Right atrium auricular region (tissue), 2 donors: ENCODE measurements at regions not wholly inside any gene's neighbourhood (a gene's known extent, or its start where the extent isn't known, plus 50 kb on each side); places are given as distances from the start of the nearest gene placed in this dataset.

Experiments
- DNase-seq: peaks from one replicate; pipeline ENCODE4 v3.0.0-alpha.2; 2019; ENCODE audit warnings: low spot score
- H3K27ac ChIP-seq, 2 donors: fragments of 200-600 bp; sonication (generic); 1 replicate in 1 of 2; 2 replicates in 1 of 2; pipeline ENCODE4 v1.5.1; 2016 to 2019
- H3K27me3 ChIP-seq, 2 donors: fragments of 200-600 bp; sonication (generic); one replicate each; pipeline versions ENCODE4 v1.5.1 to v1.6.0; 2017 to 2019
- H3K36me3 ChIP-seq: fragments of 200-600 bp; sonication (generic); one replicate; pipeline ENCODE4 v1.5.1; 2016
- H3K4me1 ChIP-seq, 2 donors: fragments of 200-600 bp; sonication (generic); one replicate each; pipeline versions ENCODE4 v1.5.1 to v1.6.0; 2017 to 2019
- H3K4me3 ChIP-seq, 2 donors: fragments of 200-600 bp; sonication (generic); 1 replicate in 1 of 2; 2 replicates in 1 of 2; pipeline ENCODE4 v1.5.1; 2017 to 2019; ENCODE audit warnings: mild to moderate bottlenecking in 1 of 2, moderate library complexity in 1 of 2
- H3K9me3 ChIP-seq, 2 donors: fragments of 200-600 bp; sonication (generic); one replicate each; pipeline ENCODE4 v1.5.1; 2019
- TF ChIP-seq, protein P1 (sequence below), 2 donors: fragments of 200-600 bp; sonication (generic); IDR thresholded peaks; one replicate each; pipeline ENCODE4 v1.5.1; 2019; ENCODE audit warnings: antibody characterized with exemption in 2 of 2

DNA sequence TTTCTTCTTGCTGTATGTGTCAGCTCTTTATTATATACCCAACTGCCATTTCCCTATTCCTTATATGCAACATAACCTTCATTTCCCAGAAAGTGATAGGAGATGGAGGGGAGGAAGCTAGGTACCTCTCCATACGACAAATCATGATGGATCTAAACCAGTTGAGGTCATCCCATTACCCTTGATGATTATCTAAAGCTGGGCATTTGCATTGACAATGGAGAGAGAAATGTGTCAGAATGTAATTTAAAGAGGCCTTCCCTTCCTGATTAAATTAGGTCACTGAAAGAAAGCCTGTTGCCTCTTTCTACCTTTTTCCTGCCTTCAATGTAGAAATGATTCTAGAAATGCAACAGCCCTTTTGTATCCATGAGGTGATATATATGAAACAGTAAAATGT lies 81.9 kb downstream of the SUCNR1 start:
- H3K27ac ChIP-seq: no peak overlapping the region
- H3K27me3 ChIP-seq: no peaks in the 10 kb centered on the region
- H3K36me3 ChIP-seq: no peaks in the 10 kb centered on the region
- TF ChIP-seq, protein P1, sequence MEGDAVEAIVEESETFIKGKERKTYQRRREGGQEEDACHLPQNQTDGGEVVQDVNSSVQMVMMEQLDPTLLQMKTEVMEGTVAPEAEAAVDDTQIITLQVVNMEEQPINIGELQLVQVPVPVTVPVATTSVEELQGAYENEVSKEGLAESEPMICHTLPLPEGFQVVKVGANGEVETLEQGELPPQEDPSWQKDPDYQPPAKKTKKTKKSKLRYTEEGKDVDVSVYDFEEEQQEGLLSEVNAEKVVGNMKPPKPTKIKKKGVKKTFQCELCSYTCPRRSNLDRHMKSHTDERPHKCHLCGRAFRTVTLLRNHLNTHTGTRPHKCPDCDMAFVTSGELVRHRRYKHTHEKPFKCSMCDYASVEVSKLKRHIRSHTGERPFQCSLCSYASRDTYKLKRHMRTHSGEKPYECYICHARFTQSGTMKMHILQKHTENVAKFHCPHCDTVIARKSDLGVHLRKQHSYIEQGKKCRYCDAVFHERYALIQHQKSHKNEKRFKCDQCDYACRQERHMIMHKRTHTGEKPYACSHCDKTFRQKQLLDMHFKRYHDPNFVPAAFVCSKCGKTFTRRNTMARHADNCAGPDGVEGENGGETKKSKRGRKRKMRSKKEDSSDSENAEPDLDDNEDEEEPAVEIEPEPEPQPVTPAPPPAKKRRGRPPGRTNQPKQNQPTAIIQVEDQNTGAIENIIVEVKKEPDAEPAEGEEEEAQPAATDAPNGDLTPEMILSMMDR (IDR thresholded peaks at IDR 0.05): no peak
- DNase-seq: no peak
- H3K4me3 ChIP-seq: no peak overlapping the region
- no peaks in the 10 kb centered on the region for H3K4me1 ChIP-seq
- no peaks in the 10 kb centered on the region for H3K9me3 ChIP-seq

DNA sequence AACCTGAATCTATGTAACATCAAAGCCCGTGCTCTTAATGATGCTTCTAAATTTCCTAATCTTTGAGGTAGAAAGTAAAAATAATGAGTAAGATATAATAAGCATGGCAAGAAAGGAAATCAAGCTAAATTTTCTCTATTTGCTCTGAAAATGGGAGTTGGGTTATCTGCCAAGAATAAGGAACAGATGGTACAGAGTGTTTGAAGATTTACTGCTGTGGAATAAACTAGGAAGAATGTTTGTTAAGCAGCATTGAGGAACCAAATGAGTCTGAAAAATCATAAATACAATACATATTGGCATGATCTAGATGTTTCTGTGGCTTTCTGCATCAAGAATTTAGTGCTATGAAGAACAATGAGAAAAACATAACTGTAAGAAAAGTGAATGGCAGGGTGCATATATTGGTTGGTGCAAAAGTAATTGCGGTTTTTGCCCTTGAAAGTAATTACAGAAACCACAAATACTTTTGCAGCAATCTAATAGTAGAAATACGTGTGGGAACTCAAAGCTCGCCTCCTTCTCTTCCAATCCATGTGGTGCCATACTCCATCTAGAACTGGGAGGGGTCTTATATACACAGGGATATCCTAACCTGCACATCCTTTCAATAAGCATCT lies 87.6 kb downstream of the SUCNR1 start:
- no peaks in the 10 kb centered on the region for H3K9me3 ChIP-seq
- TF ChIP-seq, protein P1 (IDR thresholded peaks at IDR 0.05): no peak
- no peak overlapping the region for H3K27ac ChIP-seq
- H3K36me3 ChIP-seq: no peaks in the 10 kb centered on the region
- H3K4me3 ChIP-seq: no peak overlapping the region
- H3K27me3 ChIP-seq: no peaks in the 10 kb centered on the region
- H3K4me1 ChIP-seq: no peaks in the 10 kb centered on the region
- no peak for DNase-seq

DNA sequence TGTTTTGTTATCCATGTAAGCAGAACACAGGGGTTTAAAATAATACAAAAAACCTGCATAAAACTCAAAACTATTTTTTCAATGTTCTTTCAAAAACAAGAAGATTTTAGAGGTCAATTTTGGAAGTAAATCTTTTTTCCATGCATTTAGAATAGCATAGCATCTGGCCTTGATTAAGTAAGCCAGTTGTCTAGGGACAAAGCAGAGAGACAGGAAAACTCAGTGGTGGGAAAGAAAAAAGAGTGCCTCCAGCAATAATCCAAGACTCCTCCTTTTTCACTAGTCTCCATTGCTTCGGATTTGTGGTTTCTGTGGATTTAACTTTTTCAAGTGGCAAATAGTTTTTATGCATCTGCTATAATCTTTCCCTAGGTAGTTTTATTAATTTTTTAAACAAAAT lies 88.9 kb downstream of the SUCNR1 start:
- H3K27ac ChIP-seq: no peak overlapping the region
- TF ChIP-seq, protein P1 (IDR thresholded peaks at IDR 0.05): no peak
- no peaks in the 10 kb centered on the region for H3K27me3 ChIP-seq
- DNase-seq: no peak
- no peaks in the 10 kb centered on the region for H3K4me1 ChIP-seq
- no peaks in the 10 kb centered on the region for H3K36me3 ChIP-seq
- H3K4me3 ChIP-seq: no peak overlapping the region
- H3K9me3 ChIP-seq: no peaks in the 10 kb centered on the region

DNA sequence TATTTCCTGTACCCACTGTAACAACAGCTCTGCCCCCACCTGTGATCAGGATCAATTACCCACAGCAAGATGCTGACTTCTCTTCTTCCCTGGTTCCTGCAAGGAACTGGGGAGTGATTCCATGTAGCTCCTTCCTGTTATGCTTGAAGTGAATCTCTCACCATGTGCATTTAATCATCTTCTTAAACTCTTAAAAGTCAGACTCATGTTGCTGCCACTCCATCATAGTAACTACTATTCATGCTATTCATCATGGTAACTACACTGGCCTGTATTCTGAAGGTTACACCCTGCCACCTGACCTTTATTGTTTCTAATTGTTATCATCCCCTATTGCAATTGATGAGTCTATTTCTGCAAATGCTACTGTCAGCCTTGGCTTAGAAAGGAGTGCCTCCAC lies 89.5 kb downstream of the SUCNR1 start:
- no peaks in the 10 kb centered on the region for H3K9me3 ChIP-seq
- H3K36me3 ChIP-seq: no peaks in the 10 kb centered on the region
- H3K27me3 ChIP-seq: no peaks in the 10 kb centered on the region
- TF ChIP-seq, protein P1 (IDR thresholded peaks at IDR 0.05): no peak
- no peak overlapping the region for H3K4me3 ChIP-seq
- H3K27ac ChIP-seq: no peak overlapping the region
- no peak for DNase-seq
- H3K4me1 ChIP-seq: no peaks in the 10 kb centered on the region

DNA sequence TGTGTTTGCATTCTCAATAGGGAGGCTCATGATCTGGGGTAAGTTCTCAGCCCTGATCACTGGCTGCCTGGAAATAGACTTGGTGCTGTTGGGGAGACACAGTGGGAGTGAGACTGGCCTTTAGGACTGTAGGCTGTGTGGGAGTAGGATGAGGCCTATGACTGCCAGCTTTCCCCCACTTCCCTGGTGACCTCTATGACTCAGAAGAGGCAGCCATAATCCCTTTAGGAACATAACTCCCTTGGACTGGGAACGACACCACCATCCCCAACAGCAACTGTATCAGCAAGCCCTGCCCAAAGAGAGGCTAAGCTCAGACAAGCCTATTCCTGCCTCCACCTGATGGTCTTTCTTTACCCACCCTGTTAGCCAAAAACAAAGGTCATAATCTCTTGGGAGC lies 91.3 kb downstream of the SUCNR1 start:
- Histone ChIP-seq H3K4me1 (no peaks in the 10 kb centered on the region), H3K36me3 (no peaks in the 10 kb centered on the region), H3K27me3 (no peaks in the 10 kb centered on the region), H3K27ac (no peak overlapping the region), H3K9me3 (no peaks in the 10 kb centered on the region), H3K4me3 (no peak overlapping the region)
- no peak for DNase-seq
- TF ChIP-seq, protein P1 (IDR thresholded peaks at IDR 0.05): no peak

DNA sequence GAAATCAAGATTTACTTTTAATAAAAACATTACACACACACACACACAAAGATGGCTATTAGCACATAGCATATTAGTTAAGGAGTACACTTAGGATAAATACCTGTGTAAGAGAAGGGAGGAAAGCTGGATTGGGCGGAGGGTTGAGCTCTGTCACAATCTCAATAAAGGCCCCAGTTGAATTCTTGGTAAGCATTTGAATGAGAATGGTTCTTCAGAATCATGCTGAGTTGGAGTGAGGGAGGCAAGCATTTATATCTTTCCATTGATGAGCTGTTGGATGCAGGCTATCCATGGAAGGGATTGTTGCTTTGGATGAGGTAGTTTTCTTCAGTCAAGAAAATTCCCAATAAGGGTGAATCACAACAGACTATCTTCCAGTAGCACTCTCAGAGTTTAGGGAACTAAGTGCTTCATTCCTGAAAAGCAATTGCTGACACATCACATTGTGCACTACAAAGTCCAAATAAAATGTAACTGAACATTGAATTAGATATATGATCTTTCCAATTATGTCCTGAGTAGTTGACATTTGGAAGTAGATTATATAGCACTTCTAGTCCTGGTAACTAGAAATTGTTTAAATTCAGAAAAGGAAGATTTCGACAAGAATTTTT lies 95.7 kb downstream of the SUCNR1 start:
- Histone ChIP-seq H3K9me3 (no peaks in the 10 kb centered on the region), H3K4me1 (no peaks in the 10 kb centered on the region), H3K4me3 (no peak overlapping the region), H3K27me3 (no peaks in the 10 kb centered on the region), H3K27ac (no peak overlapping the region), H3K36me3 (no peaks in the 10 kb centered on the region)
- no peak for DNase-seq
- TF ChIP-seq, protein P1 (IDR thresholded peaks at IDR 0.05): no peak
